ENCODE measurements at regions not wholly inside any gene's neighbourhood (a gene's known extent, or its start where the extent isn't known, plus 50 kb on each side); places are given as distances from the start of the nearest gene placed in this dataset.
"Not testable (repeated sequence)": the region's sequence is repeated elsewhere in the genome, so short reads cannot be mapped to it uniquely, and the experiment has no call there.

- peak in 3 of 4 donors; percentile 22 to 48 (median 37) for DNase-seq
- H3K9me3 ChIP-seq; H3K4me1 ChIP-seq; intact Hi-C loops (cut with DNase I); ATAC-seq; H3K36me3 ChIP-seq (replicated peaks in 1 of 2; ENCODE audit: insufficient read depth in 1 of 2, low read depth in 2 of 2); H3K27ac ChIP-seq; H3K27me3 ChIP-seq; H3K4me3 ChIP-seq: not testable (repeated sequence)
- peak in 4 of 7 experiments; percentile 27 to 70 (median 58) for TF ChIP-seq CTCF (IDR thresholded peaks at IDR 0.05)
- 1 to 2% methylated on average over 9 to 10 of the region's 14 CpGs for WGBS, 2 donors
These were observed 67.1 kb upstream of the MUC20 start for GRCh38 chr3:195653641-195654040.

- H3K9me3 ChIP-seq; H3K36me3 ChIP-seq (replicated peaks in 1 of 2; ENCODE audit: insufficient read depth in 1 of 2, low read depth in 2 of 2); intact Hi-C loops (cut with DNase I); H3K4me3 ChIP-seq; ATAC-seq; H3K27me3 ChIP-seq; H3K27ac ChIP-seq; H3K4me1 ChIP-seq; DNase-seq: not testable (repeated sequence)
- 83 to 93% methylated on average over 6 to 19 of the region's 19 CpGs for WGBS, 2 donors
These were observed 64.4 kb upstream of the APOD start for GRCh38 chr3:195647912-195648702.

GRCh38 chr3:195645872-195646271 lies 62.1 kb upstream of the APOD start:
- H3K4me3 ChIP-seq; ATAC-seq; H3K27me3 ChIP-seq; intact Hi-C loops (cut with DNase I); H3K27ac ChIP-seq; H3K36me3 ChIP-seq (replicated peaks in 1 of 2; ENCODE audit: insufficient read depth in 1 of 2, low read depth in 2 of 2); DNase-seq; H3K4me1 ChIP-seq; H3K9me3 ChIP-seq: not testable (repeated sequence)
- 76 to 77% methylated on average over 8 of the region's 8 CpGs for WGBS, 2 donors

GRCh38 chr3:195643245-195643644 lies 59.5 kb upstream of the APOD start:
- DNase-seq; H3K4me3 ChIP-seq; H3K36me3 ChIP-seq (replicated peaks in 1 of 2; ENCODE audit: insufficient read depth in 1 of 2, low read depth in 2 of 2); H3K9me3 ChIP-seq; ATAC-seq; H3K4me1 ChIP-seq; intact Hi-C loops (cut with DNase I); H3K27me3 ChIP-seq; H3K27ac ChIP-seq: not testable (repeated sequence)
- WGBS, 2 donors = 72 to 75% methylated on average over 9 to 10 of the region's 11 CpGs

GRCh38 chr3:195642311-195642710 lies 58.6 kb upstream of the APOD start:
- ATAC-seq; intact Hi-C loops (cut with DNase I); H3K9me3 ChIP-seq; H3K27me3 ChIP-seq; H3K4me1 ChIP-seq; DNase-seq; H3K27ac ChIP-seq; H3K4me3 ChIP-seq; H3K36me3 ChIP-seq (replicated peaks in 1 of 2; ENCODE audit: insufficient read depth in 1 of 2, low read depth in 2 of 2): not testable (repeated sequence)
- 83 to 87% methylated on average over 13 to 15 of the region's 15 CpGs for WGBS, 2 donors

GRCh38 chr3:195638456-195638855 lies 54.7 kb upstream of the APOD start:
- H3K4me1 ChIP-seq; ATAC-seq; H3K4me3 ChIP-seq; H3K27me3 ChIP-seq; intact Hi-C loops (cut with DNase I); DNase-seq; H3K9me3 ChIP-seq; H3K36me3 ChIP-seq (replicated peaks in 1 of 2; ENCODE audit: insufficient read depth in 1 of 2, low read depth in 2 of 2); H3K27ac ChIP-seq: not testable (repeated sequence)
- 89 to 90% methylated on average over 4 to 10 of the region's 10 CpGs for WGBS, 2 donors

GRCh38 chr3:195637473-195638233 lies 53.9 kb upstream of the APOD start:
- 72 to 77% methylated on average over 9 to 15 of the region's 15 CpGs for WGBS, 2 donors
- H3K27me3 ChIP-seq; H3K4me1 ChIP-seq; H3K27ac ChIP-seq; DNase-seq; ATAC-seq; H3K9me3 ChIP-seq; intact Hi-C loops (cut with DNase I); H3K36me3 ChIP-seq (replicated peaks in 1 of 2; ENCODE audit: insufficient read depth in 1 of 2, low read depth in 2 of 2); H3K4me3 ChIP-seq: not testable (repeated sequence)

GRCh38 chr3:195637011-195637410 lies 53.3 kb upstream of the APOD start:
- peak in 1 of 4 donors; percentile 41 for DNase-seq
- H3K4me1 ChIP-seq; H3K4me3 ChIP-seq; H3K27me3 ChIP-seq; ATAC-seq; H3K27ac ChIP-seq; H3K9me3 ChIP-seq; H3K36me3 ChIP-seq (replicated peaks in 1 of 2; ENCODE audit: insufficient read depth in 1 of 2, low read depth in 2 of 2); intact Hi-C loops (cut with DNase I): not testable (repeated sequence)
- WGBS, 2 donors = 77% methylated on average over 6 of the region's 7 CpGs; no CpG with 5 or more reads in 1 of the 2 donors

- H3K27ac ChIP-seq = peak overlapping the region in 2 of 4 donors; percentile 37 to 47
- 51 to 58% methylated on average over 15 to 16 of the region's 21 CpGs for WGBS, 2 donors
- H3K36me3 ChIP-seq (replicated peaks in 1 of 2; ENCODE audit: insufficient read depth in 1 of 2, low read depth in 2 of 2); ATAC-seq; intact Hi-C loops (cut with DNase I); H3K4me1 ChIP-seq; H3K27me3 ChIP-seq; H3K9me3 ChIP-seq; H3K4me3 ChIP-seq: not testable (repeated sequence)
- DNase-seq = peak in 2 of 4 donors; percentile 39 to 55
These were observed 52.4 kb upstream of the APOD start for GRCh38 chr3:195635898-195636685.

- H3K4me3 ChIP-seq; H3K9me3 ChIP-seq; H3K27me3 ChIP-seq; intact Hi-C loops (cut with DNase I); H3K36me3 ChIP-seq (replicated peaks in 1 of 2; ENCODE audit: insufficient read depth in 1 of 2, low read depth in 2 of 2); H3K4me1 ChIP-seq; ATAC-seq: not testable (repeated sequence)
- no CpG with 5 or more reads among the region's 64 CpGs for WGBS, 2 donors
- H3K27ac ChIP-seq = peak overlapping the region in 2 of 4 donors; percentile 37 to 73
- peak in 1 of 4 donors; percentile 13 for DNase-seq
These were observed 51.6 kb upstream of the APOD start for GRCh38 chr3:195635262-195635873.
